ENCODE measurements at regions not wholly inside any gene's neighbourhood (a gene's known extent, or its start where the extent isn't known, plus 50 kb on each side); places are given as distances from the start of the nearest gene placed in this dataset.

GRCh38 chr4:156098805-156099204 lies 145.1 kb upstream of the CTSO start:
- no peak overlapping the region for H3K4me2 ChIP-seq (ENCODE audit: low read depth, low read length)
- no peaks in the 10 kb centered on the region for H3K79me1 ChIP-seq (ENCODE audit: low read depth in 1 of 2, low read length in 2 of 2)
- H3K14ac ChIP-seq (replicated peaks; ENCODE audit: low read depth, low read length): no peak overlapping the region
- no peak overlapping the region for H2AFZ ChIP-seq (replicated peaks; ENCODE audit: low read length, poor library complexity)
- no peak for TF ChIP-seq CEBPB (IDR thresholded peaks at IDR 0.05; ENCODE audit: low read depth, low read length)
- TF ChIP-seq CHD1 (IDR thresholded peaks at IDR 0.05; ENCODE audit: low read depth, low read length): no peak
- TF ChIP-seq RAD21 (IDR thresholded peaks at IDR 0.05; ENCODE audit: low read length): no peak
- TF ChIP-seq MAZ (IDR thresholded peaks at IDR 0.05; ENCODE audit: borderline replicate concordance, low read depth, low read length): no peak
- no peak for TF ChIP-seq SMC3 (IDR thresholded peaks at IDR 0.05; ENCODE audit: low read depth, low read length)
- no peak for TF ChIP-seq RCOR1 (IDR thresholded peaks at IDR 0.05; ENCODE audit: insufficient replicate concordance, low read length)
- no peak for TF ChIP-seq POLR2A (IDR thresholded peaks at IDR 0.05; ENCODE audit: low read depth, low read length)
- TF ChIP-seq NFE2L2 (IDR thresholded peaks at IDR 0.05; ENCODE audit: low read depth, low read length): no peak
- TF ChIP-seq CTCF (conservative IDR thresholded peaks at IDR 0.05; ENCODE audit: low read depth, low read length): no peak
- TF ChIP-seq MXI1 (IDR thresholded peaks at IDR 0.05; ENCODE audit: borderline replicate concordance, low read depth, low read length): no peak
- TF ChIP-seq BHLHE40 (IDR thresholded peaks at IDR 0.05; ENCODE audit: low read depth, low read length): no peak
- TF ChIP-seq RFX5 (IDR thresholded peaks at IDR 0.05; ENCODE audit: low read depth, low read length): no peak
- H2BK5ac ChIP-seq (ENCODE audit: low read depth, low read length, poor library complexity, severe bottlenecking): no peak overlapping the region
- peaks cover 2% of the 10 kb centered on the region for H3K4me1 ChIP-seq (ENCODE audit: control insufficient read depth, insufficient read depth, low read length)
- no CpG with 5 or more reads among the region's 4 CpGs for WGBS, 2 experiments (ENCODE audit: extremely low coverage in 2 of 2, insufficient read length in 1 of 2)
- H4K8ac ChIP-seq (ENCODE audit: low read depth in 2 of 2, low read length in 2 of 2): no peak overlapping the region
- no peak overlapping the region for H2BK20ac ChIP-seq (ENCODE audit: low read depth, low read length)
- no peaks in the 10 kb centered on the region for H3K27me3 ChIP-seq (ENCODE audit: control insufficient read depth, insufficient read depth, low read length)
- no peak overlapping the region for H3K4ac ChIP-seq (ENCODE audit: low read depth, low read length)
- no peak overlapping the region for H3K23ac ChIP-seq (ENCODE audit: low read depth, low read length)
- no peaks in the 10 kb centered on the region for H4K20me1 ChIP-seq (ENCODE audit: insufficient read depth, low read length)
- H3K4me3 ChIP-seq (ENCODE audit: insufficient read depth, low read depth, low read length): no peak overlapping the region
- ChIA-PET CTCF (interaction anchor here (0.9 kb wide), 1 partner anchor 27 kb away, joined by 3 read pairs; no protein-coding TSS in a partner anchor), POLR2A (ENCODE audit: unreplicated experiment) (no interaction called here)
- dilution Hi-C loops (cut with HindIII; ENCODE audit: low sequenced_read_pairs, unreplicated experiment): no loop called here
- no peak for ATAC-seq (ENCODE audit: low read depth)
- H2AK5ac ChIP-seq (ENCODE audit: low read depth, low read length): no peak overlapping the region
- no peaks in the 10 kb centered on the region for H3K9me1 ChIP-seq (ENCODE audit: insufficient read depth, low read length)
- in situ Hi-C loops (cut with MboI; ENCODE audit: low sequenced_read_pairs): no loop called here
- no TSS peak for BruUV-seq (replicated peaks)
- H3K27ac ChIP-seq (ENCODE audit: insufficient read depth, low read length): no peak overlapping the region
- no peak overlapping the region for H2AK9ac ChIP-seq (replicated peaks; ENCODE audit: low read depth, low read length, poor library complexity)
- no peak overlapping the region for H4K5ac ChIP-seq (ENCODE audit: low read depth, low read length)
- no peak overlapping the region for H3K56ac ChIP-seq (ENCODE audit: extremely low read depth, insufficient read depth, low read length)
- no peak overlapping the region for H3K18ac ChIP-seq (ENCODE audit: low read depth, low read length)
- H4K91ac ChIP-seq (ENCODE audit: insufficient read depth, low read depth, low read length): no peak overlapping the region
- H3K9ac ChIP-seq (ENCODE audit: low read depth, low read length): no peak overlapping the region
- no peak for DNase-seq
- H3K9me3 ChIP-seq (ENCODE audit: control insufficient read depth, insufficient read depth, low read length): no peaks in the 10 kb centered on the region
- H3K36me3 ChIP-seq (ENCODE audit: control insufficient read depth, insufficient read depth, low read length): no peaks in the 10 kb centered on the region
- H2BK15ac ChIP-seq (ENCODE audit: low read depth, low read length): no peak overlapping the region
- H2BK120ac ChIP-seq (ENCODE audit: low read depth, low read length): no peak overlapping the region
- intact Hi-C loops (cut with micrococcal nuclease): no loop called here
